SK-N-SH (cell line): ENCODE measurements at regions not wholly inside any gene's neighbourhood (a gene's known extent, or its start where the extent isn't known, plus 50 kb on each side); places are given as distances from the start of the nearest gene placed in this dataset.
A peak's percentile ranks its signal among the peaks of the same experiment; 100 is the strongest.

ENCODE experiments used
- CTCF ChIA-PET: fragments of 300-600, 350-600 bp; formaldehyde crosslinking; extraction: SDS; loops from one replicate; lab custom pipeline; 2021; lab: Yijun Ruan, JAX
- POLR2A ChIA-PET: fragments of 350-600 bp; sonication (Branson Sonifier 250); formaldehyde crosslinking; extraction: SDS; loops from one replicate; lab custom pipeline; 2020; ENCODE audit warnings: antibody characterized with exemption, inconsistent platforms; lab: Yijun Ruan, JAX
- DNase-seq: peaks from one replicate; pipeline ENCODE4 v3.0.0; 2012
- H2AFZ ChIP-seq: fragments of 200-600 bp; sonication (generic); 2 replicates; pipeline ENCODE4 v1.8.1; 2016; ENCODE audit warnings: antibody characterized with exemption, mild to moderate bottlenecking, low read depth
- H3F3A ChIP-seq: fragments of 200-600 bp; sonication (generic); replicated peaks from 2 replicates; pipeline ENCODE3; 2016; ENCODE audit warnings: antibody characterized with exemption, mild to moderate bottlenecking; ENCODE audit not compliant: insufficient read depth
- H3K27ac ChIP-seq, 2 experiments: fragments of 200-500 bp in 1 of 2; fragments of 200-600 bp in 1 of 2; sonication (Bioruptor generic) in 1 of 2; sonication (generic), shearing (Covaris generic) in 1 of 2; 2 replicates each; pipeline versions ENCODE4 v1.5.1 to v1.6.1; 2014 to 2016; ENCODE audit warnings: low read depth in 2 of 2, inconsistent platforms in 1 of 2, low read length in 1 of 2, mild to moderate bottlenecking in 1 of 2, mixed read lengths in 1 of 2
- H3K27me3 ChIP-seq: fragments of 200-600 bp; sonication (generic), shearing (Covaris generic); 2 replicates; pipeline ENCODE4 v1.6.1; 2016; ENCODE audit warnings: mixed run types; ENCODE audit not compliant: insufficient read depth
- H3K36me3 ChIP-seq, 2 experiments: fragments of 200-500 bp in 1 of 2; fragments of 200-600 bp in 1 of 2; sonication (Bioruptor generic) in 1 of 2; sonication (generic) in 1 of 2; replicated peaks in 1 of 2; 2 replicates each; pipeline versions ENCODE3 to v1.5.1; 2014 to 2016; ENCODE audit warnings: low read length in 1 of 2, mild to moderate bottlenecking in 1 of 2; ENCODE audit not compliant: insufficient read depth in 2 of 2, control insufficient read depth in 1 of 2
- H3K4me1 ChIP-seq, 2 experiments: fragments of 200-500 bp in 1 of 2; fragments of 200-600 bp in 1 of 2; sonication (Bioruptor generic) in 1 of 2; sonication (generic), shearing (Covaris generic) in 1 of 2; 2 replicates each; pipeline versions ENCODE4 v1.5.1 to v1.6.1; 2014 to 2016; ENCODE audit warnings: low read depth in 1 of 2, low read length in 1 of 2, mixed run types in 1 of 2; ENCODE audit not compliant: insufficient read depth in 2 of 2, control insufficient read depth in 1 of 2
- H3K4me2 ChIP-seq: fragments of 200-600 bp; sonication (generic), shearing (Covaris generic); 2 replicates; pipeline ENCODE4 v1.6.1; 2017; ENCODE audit warnings: mixed run types
- H3K4me3 ChIP-seq, 2 experiments: fragments of 200-500 bp in 1 of 2; fragments of 200-600 bp in 1 of 2; sonication (Bioruptor generic) in 1 of 2; sonication (generic), shearing (Covaris generic) in 1 of 2; 2 replicates each; pipeline versions ENCODE4 v1.5.1 to v1.8.1; 2014 to 2016; ENCODE audit warnings: low read depth in 2 of 2, inconsistent platforms in 1 of 2, low read length in 1 of 2, mild to moderate bottlenecking in 1 of 2, mixed read lengths in 1 of 2, moderate library complexity in 1 of 2
- H3K79me2 ChIP-seq: fragments of 200-600 bp; sonication (generic); 2 replicates; pipeline ENCODE4 v1.8.1; 2017; ENCODE audit warnings: mild to moderate bottlenecking; ENCODE audit not compliant: insufficient read depth
- H3K9ac ChIP-seq: fragments of 200-600 bp; sonication (generic); 2 replicates; pipeline ENCODE4 v1.6.1; 2017; ENCODE audit warnings: mixed run types
- H3K9me2 ChIP-seq: fragments of 200-600 bp; sonication (generic); 2 replicates; pipeline ENCODE4 v1.6.1; 2017; ENCODE audit warnings: mixed run types
- H3K9me3 ChIP-seq: fragments of 200-600 bp; sonication (generic); 2 replicates; pipeline ENCODE4 v1.6.1; 2017; ENCODE audit warnings: mixed run types, mild to moderate bottlenecking, moderate library complexity
- H4K20me1 ChIP-seq: fragments of 200-600 bp; sonication (generic); 2 replicates; pipeline ENCODE4 v1.6.1; 2017; ENCODE audit warnings: mild to moderate bottlenecking, mixed run types; ENCODE audit not compliant: insufficient read depth
- CTCF ChIP-seq: fragments of 200-600 bp; sonication (generic); IDR thresholded peaks from 2 replicates; pipeline ENCODE4 v1.6.1; 2017; ENCODE audit warnings: antibody characterized with exemption, mild to moderate bottlenecking, moderate library complexity
- ELF1 ChIP-seq: IDR thresholded peaks from 2 replicates; pipeline ENCODE4 v1.4.0; 2012
- EZH2phosphoT487 ChIP-seq: fragments of 200-600 bp; sonication (generic); IDR thresholded peaks from 2 replicates; pipeline ENCODE4 v1.6.1; 2017; ENCODE audit warnings: low read depth, mixed run types, mild to moderate bottlenecking, antibody characterized with exemption, moderate library complexity, borderline replicate concordance
- FOSL2 ChIP-seq: IDR thresholded peaks from 2 replicates; pipeline ENCODE4 v1.4.0; 2012; ENCODE audit warnings: low read depth, mild to moderate bottlenecking, moderate library complexity, borderline replicate concordance
- GABPA ChIP-seq: IDR thresholded peaks from 2 replicates; pipeline ENCODE4 v1.4.0; 2012; ENCODE audit warnings: low read depth, mild to moderate bottlenecking
- IRF3 ChIP-seq: fragments of 150-350 bp; IDR thresholded peaks from 2 replicates; pipeline ENCODE4 v1.6.1; 2016; ENCODE audit warnings: mild to moderate bottlenecking, low read depth, low read length
- JUND ChIP-seq: IDR thresholded peaks from 2 replicates; pipeline ENCODE4 v1.4.0; 2012
- MAX ChIP-seq: IDR thresholded peaks from 2 replicates; pipeline ENCODE4 v1.4.0; 2012; ENCODE audit warnings: low read depth
- MEF2A ChIP-seq: IDR thresholded peaks from 2 replicates; pipeline ENCODE4 v1.4.0; 2012; ENCODE audit warnings: low read depth, borderline replicate concordance
- NRF1 ChIP-seq: IDR thresholded peaks from 2 replicates; pipeline ENCODE4 v1.6.1; 2012; ENCODE audit warnings: low read depth, mild to moderate bottlenecking, low read length
- RXRA ChIP-seq: IDR thresholded peaks from 2 replicates; pipeline ENCODE4 v1.4.0; 2012; ENCODE audit warnings: low read depth, mild to moderate bottlenecking, borderline replicate concordance
- SIN3A ChIP-seq: IDR thresholded peaks from 2 replicates; pipeline ENCODE4 v1.6.1; 2012; ENCODE audit warnings: low read depth, mild to moderate bottlenecking, low read length, moderate library complexity, borderline replicate concordance
- SMC3 ChIP-seq: IDR thresholded peaks from 2 replicates; pipeline ENCODE4 v1.6.1; 2012; ENCODE audit warnings: low read depth, low read length, improper control_type of control experiment
- TAF1 ChIP-seq: IDR thresholded peaks from 2 replicates; pipeline ENCODE4 v1.6.1; 2012; ENCODE audit warnings: low read depth, mild to moderate bottlenecking, low read length, moderate library complexity, borderline replicate concordance
- TCF12 ChIP-seq: IDR thresholded peaks from 2 replicates; pipeline ENCODE4 v1.4.0; 2012
- YY1 ChIP-seq: IDR thresholded peaks from 2 replicates; pipeline ENCODE4 v1.4.0; 2012; ENCODE audit warnings: low read depth, mild to moderate bottlenecking
- ZBTB33 ChIP-seq: IDR thresholded peaks from 2 replicates; pipeline ENCODE4 v1.4.0; 2012; ENCODE audit warnings: low read depth, borderline replicate concordance
- WGBS: methylation state at CpG from one replicate; pipeline ENCODE4 v1.1.6; 2017; ENCODE audit warnings: low lambda C conversion rate; 5-methylcytosine and 5-hydroxymethylcytosine counted together
- TF ChIP-seq, protein P1 (sequence below): IDR thresholded peaks from 2 replicates; pipeline ENCODE4; 2012
- TF ChIP-seq, protein P2 (sequence below): fragments of 150-350 bp; IDR thresholded peaks from 2 replicates; pipeline ENCODE4 v1.6.1; 2017; ENCODE audit warnings: antibody characterized with exemption, low read length, low read depth, borderline replicate concordance

DNA sequence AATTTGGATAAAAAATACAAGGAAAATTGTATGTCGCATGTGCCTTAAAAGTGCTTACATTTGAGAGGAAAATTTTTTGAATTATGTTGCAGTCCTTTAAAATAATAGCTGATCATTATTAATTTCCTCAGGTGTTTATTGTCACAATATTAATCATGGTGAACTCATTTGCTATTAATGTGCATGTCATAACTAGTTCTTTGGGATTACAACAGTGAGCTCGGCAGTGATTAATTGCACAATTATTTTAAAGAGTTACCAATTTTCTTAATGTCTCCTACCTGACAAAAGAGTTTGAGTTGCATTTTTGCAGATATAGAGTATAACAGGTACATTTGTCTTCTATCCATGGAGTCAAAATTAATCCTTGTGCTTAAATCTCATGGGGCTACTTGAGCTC, 854.3 kb downstream of the BRINP3 start:
- CTCF ChIA-PET, result no interaction called here
- Histone ChIP-seq H3K27ac (no peak overlapping the region), H3K4me1 (no peaks in the 10 kb centered on the region; a peak in 1 of 4 replicates), H3F3A (peaks cover 7% of the 10 kb centered on the region), H2AFZ (no peak overlapping the region), H3K4me2 (no peak overlapping the region), H3K9me2 (no peaks in the 10 kb centered on the region), H4K20me1 (no peaks in the 10 kb centered on the region), H3K79me2 (no peaks in the 10 kb centered on the region), H3K9me3 (no peaks in the 10 kb centered on the region), H3K9ac (no peak overlapping the region), H3K36me3 (no peaks in the 10 kb centered on the region), H3K4me3 (no peak overlapping the region), H3K27me3 (no peaks in the 10 kb centered on the region)
- POLR2A ChIA-PET, result no interaction called here
- 89% methylated on average over 2 of the region's 2 CpGs for WGBS
- TF ChIP-seq, protein P1, sequence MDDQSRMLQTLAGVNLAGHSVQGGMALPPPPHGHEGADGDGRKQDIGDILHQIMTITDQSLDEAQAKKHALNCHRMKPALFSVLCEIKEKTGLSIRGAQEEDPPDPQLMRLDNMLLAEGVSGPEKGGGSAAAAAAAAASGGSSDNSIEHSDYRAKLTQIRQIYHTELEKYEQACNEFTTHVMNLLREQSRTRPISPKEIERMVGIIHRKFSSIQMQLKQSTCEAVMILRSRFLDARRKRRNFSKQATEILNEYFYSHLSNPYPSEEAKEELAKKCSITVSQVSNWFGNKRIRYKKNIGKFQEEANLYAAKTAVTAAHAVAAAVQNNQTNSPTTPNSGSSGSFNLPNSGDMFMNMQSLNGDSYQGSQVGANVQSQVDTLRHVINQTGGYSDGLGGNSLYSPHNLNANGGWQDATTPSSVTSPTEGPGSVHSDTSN, result no peak
- TF ChIP-seq CTCF, result no peak
- TF ChIP-seq GABPA, result no peak
- no peak for TF ChIP-seq JUND
- TF ChIP-seq SMC3, result no peak
- no peak for TF ChIP-seq MAX
- DNase-seq, result no peak

GRCh38 chr1:189627427-189627826, 850.2 kb downstream of the BRINP3 start:
- ChIA-PET POLR2A (no interaction called here), CTCF (no interaction called here)
- Histone ChIP-seq H3K27me3 (no peaks in the 10 kb centered on the region), H2AFZ (0 out of 2 replicates have a peak overlapping the region, but pooled peaks have one; percentile 56), H3K79me2 (no peaks in the 10 kb centered on the region), H4K20me1 (no peaks in the 10 kb centered on the region), H3K4me2 (no peak overlapping the region), H3K9ac (no peak overlapping the region), H3K4me3 (no peak overlapping the region), H3K27ac (peak overlapping the region in 1 of 2 experiments; percentile 16; a peak in 1 of 4 replicates), H3K4me1 (no peaks in the 10 kb centered on the region; a peak in 1 of 4 replicates), H3K9me3 (no peaks in the 10 kb centered on the region), H3K36me3 (no peaks in the 10 kb centered on the region), H3K9me2 (no peaks in the 10 kb centered on the region), H3F3A (no peaks in the 10 kb centered on the region)
- 48% methylated on average over 2 of the region's 2 CpGs for WGBS
- DNase-seq, result no peak
- TF ChIP-seq TCF12 (no peak), RXRA (no peak), ELF1 (no peak), NRF1 (no peak), EZH2phosphoT487 (no peak), SMC3 (no peak), MEF2A (no peak), FOSL2 (no peak), ZBTB33 (no peak), TAF1 (no peak), YY1 (no peak), SIN3A (no peak), CTCF (no peak), IRF3 (no peak)
- TF ChIP-seq, protein P2, sequence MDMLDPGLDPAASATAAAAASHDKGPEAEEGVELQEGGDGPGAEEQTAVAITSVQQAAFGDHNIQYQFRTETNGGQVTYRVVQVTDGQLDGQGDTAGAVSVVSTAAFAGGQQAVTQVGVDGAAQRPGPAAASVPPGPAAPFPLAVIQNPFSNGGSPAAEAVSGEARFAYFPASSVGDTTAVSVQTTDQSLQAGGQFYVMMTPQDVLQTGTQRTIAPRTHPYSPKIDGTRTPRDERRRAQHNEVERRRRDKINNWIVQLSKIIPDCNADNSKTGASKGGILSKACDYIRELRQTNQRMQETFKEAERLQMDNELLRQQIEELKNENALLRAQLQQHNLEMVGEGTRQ, result no peak
